Brain microvascular endothelial cell (primary cell): ENCODE measurements at regions not wholly inside any gene's neighbourhood (a gene's known extent, or its start where the extent isn't known, plus 50 kb on each side); places are given as distances from the start of the nearest gene placed in this dataset.

Source experiments
- DNase-seq: peaks from one replicate; pipeline ENCODE4 v3.0.0-alpha.2; 2020
- H3K27ac ChIP-seq: fragments of 250-450 bp; sonication (Bioruptor Pico); 2 replicates; pipeline ENCODE4 v1.5.1; 2020; ENCODE audit warnings: mild to moderate bottlenecking, moderate library complexity
- H3K27me3 ChIP-seq: fragments of 250-450 bp; sonication (Bioruptor Pico); replicated peaks from 2 replicates; pipeline ENCODE4 v1.5.1; 2020; ENCODE audit warnings: mild to moderate bottlenecking
- H3K36me3 ChIP-seq: fragments of 250-450 bp; sonication (Bioruptor Pico); replicated peaks from 2 replicates; pipeline ENCODE4 v1.5.1; 2020; ENCODE audit warnings: mild to moderate bottlenecking
- H3K4me3 ChIP-seq: 2 replicates; pipeline ENCODE4 v1.5.1; 2011; ENCODE audit warnings: low read depth, mild to moderate bottlenecking, control low read depth, low read length, moderate library complexity
- CTCF ChIP-seq: IDR thresholded peaks from 2 replicates; pipeline ENCODE4 v1.5.1; 2011; ENCODE audit warnings: low read depth, mild to moderate bottlenecking, moderate library complexity, low read length, control low read depth, inconsistent platforms; ENCODE audit errors: missing control alignments
- in situ Hi-C: cut with HindIII; loops from 2 replicates; pipeline ENCODE4 v1.10.0; 2017; ENCODE audit warnings: low sequenced_read_pairs, low pct_ligation_motif_present

- TF ChIP-seq CTCF = no peak
- H3K4me3 ChIP-seq = no peak overlapping the region
- no peak overlapping the region for H3K27ac ChIP-seq
- H3K27me3 ChIP-seq = no peaks in the 10 kb centered on the region
- in situ Hi-C loops = no loop called here
- no peaks in the 10 kb centered on the region for H3K36me3 ChIP-seq
- no peak for DNase-seq
Measured at GRCh38 chr2:15111718-15112117, 449.4 kb downstream of the NBAS start.

- TF ChIP-seq CTCF = no peak
- H3K36me3 ChIP-seq = no peaks in the 10 kb centered on the region
- in situ Hi-C loops = no loop called here
- H3K27me3 ChIP-seq = no peaks in the 10 kb centered on the region
- no peak for DNase-seq
- H3K4me3 ChIP-seq = no peak overlapping the region
- H3K27ac ChIP-seq = no peak overlapping the region
Measured at GRCh38 chr2:15112216-15112615, 448.9 kb downstream of the NBAS start.

GRCh38 chr2:15115776-15116175, 445.4 kb downstream of the NBAS start:
- no peak for DNase-seq
- H3K4me3 ChIP-seq = no peak overlapping the region
- no peaks in the 10 kb centered on the region for H3K27me3 ChIP-seq
- no peaks in the 10 kb centered on the region for H3K36me3 ChIP-seq
- in situ Hi-C loops = no loop called here
- TF ChIP-seq CTCF = no peak
- no peak overlapping the region for H3K27ac ChIP-seq

- in situ Hi-C loops = no loop called here
- no peak for DNase-seq
- Histone ChIP-seq H3K4me3 (no peak overlapping the region), H3K27ac (no peak overlapping the region), H3K27me3 (no peaks in the 10 kb centered on the region), H3K36me3 (no peaks in the 10 kb centered on the region)
- TF ChIP-seq CTCF = no peak
Measured at GRCh38 chr2:15116830-15117229, 444.3 kb downstream of the NBAS start.
